Activated CD4-positive, alpha-beta T cell treated with anti-CD3 and anti-CD28 coated beads, Interleukin-2, amount 10 ng/mL, durations not matched to agents 7 days and 5 days (primary cell): ENCODE measurements at regions not wholly inside any gene's neighbourhood (a gene's known extent, or its start where the extent isn't known, plus 50 kb on each side); places are given as distances from the start of the nearest gene placed in this dataset.

Source experiments
- CTCF ChIA-PET: fragments of 350-600 bp; sonication (Branson Sonifier 250); formaldehyde crosslinking; loops from one replicate; lab custom pipeline; 2021; ENCODE audit warnings: antibody characterized with exemption; lab: Charles Lee
- POLR2A ChIA-PET: fragments of 350-600 bp; sonication (Branson Sonifier 250); formaldehyde crosslinking; loops from one replicate; lab custom pipeline; 2021; ENCODE audit warnings: antibody characterized with exemption; lab: Charles Lee
- DNase-seq: peaks from one replicate; pipeline ENCODE4 v3.0.0-alpha.2; 2020
- H3K27ac Mint-ChIP-seq: one replicate; pipeline ENCODE4 v1.8.0; 2021; ENCODE audit warnings: mild to moderate bottlenecking, moderate library complexity, mixed read lengths
- H3K27me3 Mint-ChIP-seq: one replicate; pipeline ENCODE4 v1.8.0; 2021; ENCODE audit warnings: mixed read lengths
- H3K36me3 Mint-ChIP-seq: one replicate; pipeline ENCODE4 v1.8.0; 2021; ENCODE audit warnings: low read depth, mixed read lengths
- H3K4me1 Mint-ChIP-seq: one replicate; pipeline ENCODE4 v1.8.0; 2021; ENCODE audit warnings: mixed read lengths
- H3K4me3 Mint-ChIP-seq: one replicate; pipeline ENCODE4 v1.8.0; 2021; ENCODE audit warnings: mild to moderate bottlenecking, moderate library complexity, mixed read lengths
- H3K9me3 Mint-ChIP-seq: one replicate; pipeline ENCODE4 v1.8.0; 2021; ENCODE audit warnings: mixed read lengths

DNA sequence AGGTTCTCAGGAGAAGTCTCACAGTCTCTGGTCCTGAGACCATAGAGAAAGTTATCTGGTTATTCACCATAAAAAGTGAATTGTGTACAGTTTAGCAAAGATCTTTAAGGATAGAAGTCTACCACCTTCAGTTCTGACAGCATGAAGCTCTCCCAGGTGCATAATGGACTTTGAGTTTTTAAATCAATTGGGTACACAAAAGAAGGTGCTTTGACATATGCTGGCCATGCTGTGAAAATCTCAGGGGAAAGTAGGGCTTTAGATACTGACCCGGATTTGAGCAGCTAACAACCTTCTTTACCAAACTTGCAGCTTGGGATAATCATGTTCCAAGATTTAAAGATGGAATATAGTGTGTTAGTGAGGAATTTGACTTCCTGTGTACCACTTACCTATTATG lies 264.2 kb downstream of the ZSWIM6 start:
- ChIA-PET CTCF (interaction anchor here (1.8 kb wide), 2 partner anchors 11 to 62 kb away, joined by 4 to 5 read pairs; no protein-coding TSS in a partner anchor), POLR2A (interaction anchor here (0.6 kb wide), 1 partner anchor 37 kb away, joined by 3 read pairs; no protein-coding TSS in a partner anchor)
- DNase-seq = no peak
- no peaks in the 10 kb centered on the region for H3K9me3 Mint-ChIP-seq
- H3K4me3 Mint-ChIP-seq = no peak overlapping the region
- H3K27ac Mint-ChIP-seq = no peak overlapping the region
- H3K36me3 Mint-ChIP-seq = no peaks in the 10 kb centered on the region
- no peaks in the 10 kb centered on the region for H3K4me1 Mint-ChIP-seq
- H3K27me3 Mint-ChIP-seq = peaks cover 1% of the 10 kb centered on the region

DNA sequence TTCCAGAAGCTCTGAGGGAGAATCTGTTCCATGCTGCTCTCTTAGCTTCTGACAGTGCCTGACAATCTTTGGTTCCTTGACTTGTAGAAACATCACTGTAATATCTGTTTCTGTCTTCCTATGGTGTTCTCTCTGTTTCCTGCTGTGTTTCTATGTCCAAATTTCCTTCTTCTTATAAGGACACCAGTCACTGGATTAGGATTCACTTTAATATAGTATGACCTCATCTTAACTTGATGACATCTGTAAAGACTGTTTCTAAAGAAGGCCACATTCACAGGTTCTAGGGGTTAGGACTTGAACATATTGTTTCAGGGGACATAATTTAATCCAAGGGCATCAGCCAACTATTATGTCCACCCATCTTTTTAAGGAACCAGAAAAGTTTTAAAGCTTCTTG lies 265.6 kb downstream of the ZSWIM6 start:
- Mint-ChIP-seq H3K4me1 (no peaks in the 10 kb centered on the region), H3K9me3 (no peaks in the 10 kb centered on the region), H3K4me3 (no peak overlapping the region), H3K27me3 (peaks cover 1% of the 10 kb centered on the region), H3K27ac (no peak overlapping the region), H3K36me3 (no peaks in the 10 kb centered on the region)
- ChIA-PET CTCF (interaction anchor here (0.7 to 1.6 kb wide), 2 partner anchors 12 to 22 kb away, joined by 3 to 5 read pairs; no protein-coding TSS in a partner anchor), POLR2A (no interaction called here)
- DNase-seq = no peak

DNA sequence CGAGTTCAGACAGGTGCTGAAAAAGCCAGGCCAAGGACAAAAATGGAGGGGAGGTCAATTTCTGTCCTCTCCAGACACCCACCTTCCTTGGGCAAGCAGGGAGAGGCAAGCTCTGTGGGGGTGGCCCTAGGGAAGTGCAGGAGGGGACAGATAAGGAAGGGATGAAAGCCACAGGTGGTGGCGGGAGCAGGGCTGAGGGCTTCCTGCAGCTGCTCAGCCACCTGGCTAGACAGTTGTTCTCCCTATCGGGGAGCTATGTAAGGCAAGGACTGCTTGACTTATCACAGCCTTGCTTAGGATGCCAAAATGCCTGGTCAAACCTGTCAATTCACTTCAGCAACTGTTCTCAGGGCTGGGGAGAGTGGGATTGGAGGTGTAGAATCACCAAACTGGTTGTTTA lies 266.1 kb downstream of the ZSWIM6 start:
- POLR2A ChIA-PET = no interaction called here
- Mint-ChIP-seq H3K4me1 (no peaks in the 10 kb centered on the region), H3K4me3 (no peak overlapping the region), H3K36me3 (no peaks in the 10 kb centered on the region), H3K27me3 (peaks cover 1% of the 10 kb centered on the region), H3K9me3 (no peaks in the 10 kb centered on the region), H3K27ac (no peak overlapping the region)
- DNase-seq = no peak
- CTCF ChIA-PET = interaction anchor here (1.6 kb wide), 1 partner anchor 22 kb away, joined by 5 read pairs; no protein-coding TSS in a partner anchor

DNA sequence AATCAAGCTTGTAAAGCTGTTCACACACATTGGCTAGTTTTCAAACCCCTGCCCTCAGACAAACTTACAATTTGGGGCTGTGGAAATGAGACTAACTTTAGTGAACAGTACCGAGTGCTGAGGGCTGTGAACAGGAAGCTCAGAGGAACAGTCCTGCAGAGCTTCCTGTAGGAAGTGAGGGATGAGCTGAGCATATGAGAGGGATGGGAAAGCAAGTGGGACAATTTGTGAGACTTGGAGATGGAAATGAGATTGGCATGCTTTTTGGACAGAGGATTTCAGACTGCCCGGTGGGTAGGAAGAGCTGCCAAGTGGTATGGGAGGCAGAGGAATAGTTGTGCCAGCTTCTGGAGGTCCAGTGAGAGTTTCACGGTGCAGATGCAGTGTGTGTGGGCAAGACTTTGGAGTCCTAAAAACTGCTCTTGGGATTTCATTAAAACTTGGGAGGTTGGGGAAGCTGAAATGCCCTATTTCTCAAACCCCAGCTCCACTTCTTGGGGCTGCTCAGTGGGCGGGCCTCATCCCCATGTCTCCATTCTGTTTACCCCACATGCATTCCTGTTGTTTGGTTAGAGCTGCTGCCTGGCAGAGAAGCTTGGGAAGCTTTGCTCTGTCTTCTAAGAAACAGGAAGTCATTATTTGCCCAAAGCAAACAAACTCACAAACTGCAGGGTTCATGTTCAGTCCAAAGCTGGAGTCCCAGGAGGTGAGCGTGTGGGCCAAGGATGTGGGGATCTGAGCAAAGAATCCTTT lies 267.5 kb downstream of the ZSWIM6 start:
- Mint-ChIP-seq H3K4me1 (no peaks in the 10 kb centered on the region), H3K36me3 (no peaks in the 10 kb centered on the region), H3K9me3 (no peaks in the 10 kb centered on the region), H3K4me3 (no peak overlapping the region), H3K27ac (no peak overlapping the region), H3K27me3 (peaks cover 1% of the 10 kb centered on the region)
- no peak for DNase-seq
- POLR2A ChIA-PET = no interaction called here
- CTCF ChIA-PET = interaction anchor here (1.2 kb wide), 1 partner anchor 14 kb away, joined by 3 read pairs; no protein-coding TSS in a partner anchor

DNA sequence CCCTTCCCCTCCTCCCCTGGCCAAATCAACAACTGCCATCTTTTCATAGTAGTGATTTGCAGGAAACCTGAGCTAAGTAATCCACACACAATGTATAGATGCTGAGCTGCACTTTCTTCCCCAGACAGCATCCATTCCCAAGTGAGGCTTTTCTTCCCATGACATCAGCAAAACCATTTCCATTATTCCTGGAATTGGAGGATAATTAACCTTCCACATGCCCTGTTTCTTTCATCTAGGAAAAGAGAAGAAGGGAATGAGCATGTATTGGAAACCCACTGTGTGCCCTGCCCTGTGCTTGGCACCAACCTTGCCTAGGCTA lies 268.0 kb downstream of the ZSWIM6 start:
- Mint-ChIP-seq H3K4me3 (no peak overlapping the region), H3K36me3 (no peaks in the 10 kb centered on the region), H3K27ac (no peak overlapping the region), H3K9me3 (no peaks in the 10 kb centered on the region), H3K4me1 (no peaks in the 10 kb centered on the region), H3K27me3 (peaks cover 1% of the 10 kb centered on the region)
- ChIA-PET CTCF (no interaction called here), POLR2A (no interaction called here)
- DNase-seq = no peak

DNA sequence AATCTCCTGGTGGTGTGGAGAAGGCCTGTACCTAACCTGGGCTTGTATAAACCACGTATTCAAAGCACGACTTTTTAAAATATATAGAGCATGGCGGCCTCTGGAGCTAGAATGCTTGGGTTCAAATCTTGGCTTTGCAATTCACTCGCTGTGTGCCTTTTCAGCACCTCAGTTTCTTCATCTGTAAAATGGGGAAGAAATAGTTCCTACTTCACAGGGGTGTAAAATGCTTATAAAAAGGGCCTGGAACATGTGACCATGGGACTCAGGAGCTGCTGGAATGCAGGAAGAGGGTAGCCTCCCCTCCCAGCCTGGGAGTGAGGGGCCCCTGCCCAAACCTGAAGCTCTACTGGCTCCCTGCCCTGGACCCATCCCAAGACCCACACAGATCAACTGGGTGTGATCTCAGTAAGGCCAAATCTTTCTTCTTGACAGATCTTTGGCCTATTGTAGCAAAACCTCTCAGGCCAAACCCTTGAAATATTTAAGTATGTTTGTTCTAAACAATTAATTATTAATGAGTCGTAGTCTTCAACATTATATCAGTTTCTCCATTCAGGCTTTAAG lies 269.0 kb downstream of the ZSWIM6 start:
- DNase-seq = no peak
- CTCF ChIA-PET = no interaction called here
- H3K27me3 Mint-ChIP-seq = peaks cover 1% of the 10 kb centered on the region
- no peaks in the 10 kb centered on the region for H3K9me3 Mint-ChIP-seq
- H3K27ac Mint-ChIP-seq = no peak overlapping the region
- no peaks in the 10 kb centered on the region for H3K36me3 Mint-ChIP-seq
- H3K4me1 Mint-ChIP-seq = no peaks in the 10 kb centered on the region
- H3K4me3 Mint-ChIP-seq = no peak overlapping the region
- POLR2A ChIA-PET = no interaction called here

DNA sequence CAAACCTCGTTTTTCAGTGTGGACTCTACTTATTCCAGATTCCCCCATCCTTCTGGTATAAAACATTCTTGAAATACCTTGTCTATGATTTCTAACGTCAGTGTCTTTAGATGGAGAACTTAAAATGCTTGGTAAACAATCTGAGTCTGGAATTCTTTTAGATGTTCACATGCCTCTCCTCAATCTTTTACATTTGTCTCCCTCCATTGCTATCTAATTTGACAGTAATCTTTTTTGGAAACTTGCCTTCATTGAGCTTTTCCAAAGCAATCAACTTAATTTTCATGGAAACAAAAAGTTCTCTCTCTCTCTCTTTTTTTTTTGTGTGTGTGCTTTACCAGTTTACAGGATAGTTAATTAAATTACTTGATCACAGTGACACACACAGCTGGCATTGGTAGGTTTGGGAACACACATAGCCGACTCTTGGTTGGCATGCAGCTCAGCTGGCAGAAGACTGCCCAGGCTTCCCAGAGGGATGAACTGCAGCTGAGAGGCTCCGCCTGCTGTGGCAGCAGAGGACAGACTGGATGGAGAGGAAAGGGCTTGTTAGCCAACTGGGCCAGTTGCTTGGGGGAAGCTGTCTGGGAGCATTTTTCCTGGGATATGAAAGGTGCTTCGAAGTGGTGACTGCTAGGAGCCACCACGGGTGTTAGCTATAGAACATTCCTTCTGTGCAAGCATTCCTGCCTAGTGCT lies 271.3 kb downstream of the ZSWIM6 start:
- Mint-ChIP-seq H3K4me3 (no peak overlapping the region), H3K36me3 (no peaks in the 10 kb centered on the region), H3K9me3 (no peaks in the 10 kb centered on the region), H3K27ac (no peak overlapping the region), H3K4me1 (no peaks in the 10 kb centered on the region), H3K27me3 (no peaks in the 10 kb centered on the region)
- DNase-seq = no peak
- ChIA-PET POLR2A (no interaction called here), CTCF (no interaction called here)

DNA sequence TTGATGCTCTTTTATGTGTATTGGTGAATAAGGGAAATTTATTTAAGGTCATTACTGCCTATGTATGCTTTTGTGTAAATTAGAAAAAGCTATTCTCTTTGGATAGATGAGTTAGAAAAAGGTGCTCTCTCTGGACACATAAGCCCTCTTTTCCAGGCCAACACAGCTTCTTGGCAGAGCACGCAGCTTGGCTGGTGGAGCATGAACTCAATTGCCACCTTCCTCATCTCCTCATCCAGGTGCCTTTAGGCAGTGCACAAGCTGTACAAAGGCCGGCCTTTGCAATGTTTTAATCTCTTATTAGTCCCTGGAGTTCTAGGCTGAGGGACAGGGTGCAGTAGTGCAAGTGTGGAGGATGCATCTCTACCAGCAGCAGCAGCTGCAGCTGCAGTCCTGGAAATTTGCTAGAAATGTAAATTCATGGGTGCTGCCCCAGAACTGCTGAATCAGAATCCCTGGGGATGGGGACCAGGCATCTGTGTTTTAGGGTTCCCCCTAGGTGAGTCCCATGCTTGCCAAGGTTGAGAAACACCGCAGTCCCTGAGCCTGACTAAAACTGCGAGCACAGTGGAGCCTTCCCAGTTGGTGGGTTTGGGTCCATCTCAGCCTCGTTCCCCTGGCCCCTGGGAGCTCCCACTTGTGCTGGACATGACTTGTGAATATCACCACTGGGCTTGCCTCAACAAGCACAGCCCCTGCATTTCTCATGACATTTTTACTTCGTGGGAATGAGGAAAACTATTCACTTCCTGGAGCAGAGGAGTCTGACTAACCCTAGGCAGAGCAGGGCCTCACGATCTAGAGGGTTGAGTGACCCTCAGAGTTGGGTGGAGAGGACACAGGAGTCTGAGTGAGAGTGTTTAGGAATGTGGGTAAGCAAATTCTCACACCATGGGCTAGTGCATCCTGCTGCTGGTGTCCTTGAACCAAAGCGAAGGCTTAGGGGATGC lies 272.3 kb downstream of the ZSWIM6 start:
- DNase-seq = no peak
- Mint-ChIP-seq H3K9me3 (no peaks in the 10 kb centered on the region), H3K4me3 (no peak overlapping the region), H3K27ac (no peak overlapping the region), H3K4me1 (no peaks in the 10 kb centered on the region), H3K27me3 (no peaks in the 10 kb centered on the region), H3K36me3 (no peaks in the 10 kb centered on the region)
- ChIA-PET POLR2A (no interaction called here), CTCF (no interaction called here)

DNA sequence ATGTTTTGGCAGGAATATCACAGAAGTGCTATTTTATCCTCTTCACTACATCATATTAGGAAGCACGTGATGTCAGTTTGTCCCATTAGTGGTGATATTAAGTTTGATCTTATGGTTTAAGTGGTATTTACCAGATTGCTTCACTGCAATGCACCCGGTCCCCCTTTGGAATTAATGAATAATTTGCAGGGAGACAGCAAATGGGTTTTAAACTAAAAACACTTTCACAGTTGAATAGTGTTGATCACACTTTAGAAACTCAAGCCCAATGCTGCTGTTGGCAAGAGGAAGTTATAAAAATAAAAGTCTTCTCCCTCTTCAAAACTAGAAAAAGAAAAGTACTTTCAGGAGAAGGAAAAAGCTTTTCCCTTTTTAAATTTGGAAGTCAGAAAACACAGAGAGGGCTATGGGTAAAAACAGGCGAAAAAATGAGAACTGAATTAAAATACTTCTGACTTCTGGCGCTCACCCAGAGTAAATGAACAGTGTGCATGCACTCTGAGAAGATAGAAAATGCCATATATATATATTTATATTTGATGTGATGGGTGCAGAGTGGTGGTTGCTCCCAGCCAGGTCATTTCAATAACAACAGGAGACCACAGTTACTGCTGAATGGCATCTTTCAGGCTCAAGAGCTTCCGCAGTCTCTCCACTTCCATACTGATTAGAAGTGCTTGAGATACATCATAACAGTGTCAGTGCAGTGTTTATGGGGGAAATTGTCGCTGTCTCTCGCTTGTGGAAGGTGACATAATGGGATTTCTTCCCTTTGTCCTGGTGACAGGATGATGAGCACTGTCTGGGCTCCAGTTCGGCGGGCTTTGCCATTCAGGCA lies 278.0 kb downstream of the ZSWIM6 start:
- H3K4me3 Mint-ChIP-seq = no peak overlapping the region
- DNase-seq = no peak
- POLR2A ChIA-PET = no interaction called here
- no peak overlapping the region for H3K27ac Mint-ChIP-seq
- H3K4me1 Mint-ChIP-seq = no peaks in the 10 kb centered on the region
- no peaks in the 10 kb centered on the region for H3K36me3 Mint-ChIP-seq
- no peaks in the 10 kb centered on the region for H3K9me3 Mint-ChIP-seq
- peaks cover 3% of the 10 kb centered on the region for H3K27me3 Mint-ChIP-seq
- CTCF ChIA-PET = no interaction called here

DNA sequence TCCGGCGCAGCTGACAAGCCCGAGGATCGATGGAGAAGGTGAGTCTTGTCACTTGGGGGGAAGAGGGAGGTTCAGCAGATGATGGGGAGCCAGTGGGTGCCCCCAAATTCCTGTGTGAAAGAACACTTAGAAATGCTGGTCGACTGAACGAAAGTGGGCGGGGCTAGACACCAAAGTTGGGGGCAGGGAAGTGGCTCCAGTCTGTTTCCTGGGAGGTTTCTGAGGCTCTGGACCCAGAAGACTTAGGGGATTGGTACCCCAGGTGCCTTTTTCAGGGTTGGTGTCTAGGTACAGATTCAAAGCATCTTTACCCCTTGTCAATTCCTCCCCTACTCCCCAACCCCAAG lies 278.6 kb downstream of the ZSWIM6 start:
- H3K4me1 Mint-ChIP-seq = no peaks in the 10 kb centered on the region
- H3K9me3 Mint-ChIP-seq = no peaks in the 10 kb centered on the region
- DNase-seq = no peak
- H3K27me3 Mint-ChIP-seq = peaks cover 3% of the 10 kb centered on the region
- H3K27ac Mint-ChIP-seq = no peak overlapping the region
- ChIA-PET CTCF (no interaction called here), POLR2A (no interaction called here)
- no peak overlapping the region for H3K4me3 Mint-ChIP-seq
- no peaks in the 10 kb centered on the region for H3K36me3 Mint-ChIP-seq

DNA sequence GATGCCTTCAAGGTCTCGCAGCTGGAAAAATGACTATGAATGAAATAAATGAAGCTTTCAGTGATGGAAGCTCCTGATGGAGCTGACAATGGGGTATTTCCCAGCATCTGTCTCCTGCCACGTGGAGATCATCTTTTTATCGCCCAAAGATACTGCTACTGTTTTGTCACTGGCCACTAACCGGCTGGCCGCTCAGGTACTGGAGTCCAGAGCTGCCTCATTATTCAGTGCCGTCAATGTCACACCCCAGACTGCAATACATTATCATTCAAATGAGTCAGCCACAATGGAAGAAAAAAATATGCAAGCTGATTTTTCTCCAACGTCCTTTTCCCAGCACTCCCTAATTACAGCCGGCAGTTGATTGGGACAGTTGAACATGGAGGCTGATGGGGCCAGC lies 280.4 kb downstream of the ZSWIM6 start:
- H3K4me3 Mint-ChIP-seq = no peak overlapping the region
- H3K4me1 Mint-ChIP-seq = no peaks in the 10 kb centered on the region
- ChIA-PET CTCF (interaction anchor here (0.9 kb wide), 1 partner anchor 18 kb away, joined by 3 read pairs; no protein-coding TSS in a partner anchor), POLR2A (no interaction called here)
- no peak for DNase-seq
- no peaks in the 10 kb centered on the region for H3K9me3 Mint-ChIP-seq
- H3K27me3 Mint-ChIP-seq = peaks cover 3% of the 10 kb centered on the region
- no peak overlapping the region for H3K27ac Mint-ChIP-seq
- H3K36me3 Mint-ChIP-seq = no peaks in the 10 kb centered on the region

DNA sequence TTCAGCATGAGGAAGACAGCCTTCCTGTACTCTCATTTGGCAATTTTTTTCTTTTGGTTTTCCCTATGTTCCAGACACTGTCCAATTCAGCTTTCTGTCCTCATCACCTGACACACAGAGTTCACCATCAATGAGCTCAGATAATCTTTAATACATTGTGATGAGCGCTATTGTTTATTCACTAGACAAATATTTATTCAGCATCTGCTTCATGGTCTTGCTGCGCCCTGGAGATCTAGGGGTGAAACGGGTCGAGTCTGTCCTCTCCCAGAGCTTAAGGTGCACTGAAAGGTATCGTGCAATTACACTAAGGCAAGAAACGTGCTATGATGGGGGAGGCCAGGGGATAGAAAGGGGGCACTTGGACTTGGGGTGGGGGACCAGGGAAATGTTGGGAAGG lies 281.6 kb downstream of the ZSWIM6 start:
- no peaks in the 10 kb centered on the region for H3K4me1 Mint-ChIP-seq
- H3K27me3 Mint-ChIP-seq = peaks cover 3% of the 10 kb centered on the region
- no peaks in the 10 kb centered on the region for H3K9me3 Mint-ChIP-seq
- no peak for DNase-seq
- ChIA-PET CTCF (interaction anchor here (0.9 kb wide), 1 partner anchor 14 kb away, joined by 3 read pairs; no protein-coding TSS in a partner anchor), POLR2A (no interaction called here)
- no peaks in the 10 kb centered on the region for H3K36me3 Mint-ChIP-seq
- no peak overlapping the region for H3K27ac Mint-ChIP-seq
- H3K4me3 Mint-ChIP-seq = no peak overlapping the region
